Psoas muscle (tissue), 7 donors: ENCODE measurements at regions not wholly inside any gene's neighbourhood (a gene's known extent, or its start where the extent isn't known, plus 50 kb on each side); places are given as distances from the start of the nearest gene placed in this dataset.

Experiments used
- ATAC-seq, 4 donors: fragments of 200-7000 bp; cut with Tn5 transposase; one replicate each; pipeline ENCODE4 v1.9.1; 2020; ENCODE audit warnings: moderate library complexity in 3 of 4, mild to moderate bottlenecking in 2 of 4
- DNase-seq, 2 donors: peaks; one replicate each; pipeline ENCODE4 v3.0.0-alpha.2; 2020
- H3K27ac ChIP-seq: fragments of 200-600 bp; one replicate; pipeline ENCODE4 v1.8.0; 2022
- H3K27me3 ChIP-seq, 3 donors: fragments of 200-600 bp in 1 of 3; one replicate each; pipeline versions ENCODE4 v1.6.1 to v1.8.0; 2013 to 2022; ENCODE audit warnings: low read length in 2 of 3, mild to moderate bottlenecking in 2 of 3, moderate library complexity in 1 of 3; ENCODE audit not compliant: insufficient read depth in 3 of 3
- H3K36me3 ChIP-seq, 2 donors: fragments of 200-600 bp in 1 of 2; one replicate each; pipeline versions ENCODE4 v1.6.1 to v1.8.0; 2013 to 2022; ENCODE audit warnings: low read depth in 1 of 2, mild to moderate bottlenecking in 1 of 2, moderate library complexity in 1 of 2; ENCODE audit not compliant: insufficient read depth in 1 of 2
- H3K4me1 ChIP-seq: fragments of 200-600 bp; one replicate; pipeline ENCODE4 v1.8.0; 2022
- H3K4me3 ChIP-seq: fragments of 200-600 bp; one replicate; pipeline ENCODE4 v1.8.0; 2022; ENCODE audit warnings: mild to moderate bottlenecking
- H3K9me3 ChIP-seq: fragments of 200-600 bp; one replicate; pipeline ENCODE4 v1.8.0; 2022
- WGBS, 3 donors: extraction: QIAGEN DNeasy Blood & Tissue Kit; methylation state at CpG; one replicate each; pipeline versions ENCODE4 v1.1.6 to v1.1.7; 2013; 5-methylcytosine and 5-hydroxymethylcytosine counted together
- intact Hi-C, 2 donors: fragments of 100-400 bp; cut with DNase I; formaldehyde crosslinking; loops; one replicate each; pipeline versions ENCODE4 v1.11.0 to v1.14.2; 2022
- TF ChIP-seq, protein P1 (sequence below): fragments of 200-600 bp; IDR thresholded peaks from one replicate; pipeline ENCODE4 v1.8.0; 2022; ENCODE audit warnings: antibody characterized with exemption
- donor health status: healthy with polysubstance abuse.
- donor health status: DM: no; HTN: no; CAD: no; lungs with moderate emphysema.
- donor health status: Bipolar disorder and iron deficiency.
- donor health status: healthy.
- donor health status: DM: yes; HTN: yes; CAD: no.
- donor health status: DM: no; HTN: no; CAD: no.
- donor health status: DM: yes; HTN: yes; CAD: no.

DNA sequence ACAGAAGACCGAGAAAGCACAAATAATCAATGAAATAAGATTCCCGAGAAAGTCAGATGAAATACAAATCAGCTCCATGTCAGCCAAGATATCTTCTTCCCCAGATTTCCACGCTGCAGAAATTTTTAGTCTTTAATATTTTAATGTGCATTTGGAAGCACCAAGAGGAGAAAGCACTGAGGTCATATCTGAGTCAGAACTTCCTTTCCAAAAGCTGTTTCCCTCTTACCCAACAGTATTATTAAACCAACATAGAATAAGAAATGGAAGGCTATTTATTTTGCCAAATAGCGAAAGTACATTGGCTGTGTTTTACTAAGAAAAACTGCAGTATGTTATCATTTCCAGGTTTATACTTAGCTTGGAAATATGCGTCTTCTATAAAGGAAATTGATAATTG, 772.1 kb upstream of the CDH9 start:
- no peaks in the 10 kb centered on the region for H3K4me1 ChIP-seq
- H3K36me3 ChIP-seq = no peaks in the 10 kb centered on the region
- TF ChIP-seq, protein P1, sequence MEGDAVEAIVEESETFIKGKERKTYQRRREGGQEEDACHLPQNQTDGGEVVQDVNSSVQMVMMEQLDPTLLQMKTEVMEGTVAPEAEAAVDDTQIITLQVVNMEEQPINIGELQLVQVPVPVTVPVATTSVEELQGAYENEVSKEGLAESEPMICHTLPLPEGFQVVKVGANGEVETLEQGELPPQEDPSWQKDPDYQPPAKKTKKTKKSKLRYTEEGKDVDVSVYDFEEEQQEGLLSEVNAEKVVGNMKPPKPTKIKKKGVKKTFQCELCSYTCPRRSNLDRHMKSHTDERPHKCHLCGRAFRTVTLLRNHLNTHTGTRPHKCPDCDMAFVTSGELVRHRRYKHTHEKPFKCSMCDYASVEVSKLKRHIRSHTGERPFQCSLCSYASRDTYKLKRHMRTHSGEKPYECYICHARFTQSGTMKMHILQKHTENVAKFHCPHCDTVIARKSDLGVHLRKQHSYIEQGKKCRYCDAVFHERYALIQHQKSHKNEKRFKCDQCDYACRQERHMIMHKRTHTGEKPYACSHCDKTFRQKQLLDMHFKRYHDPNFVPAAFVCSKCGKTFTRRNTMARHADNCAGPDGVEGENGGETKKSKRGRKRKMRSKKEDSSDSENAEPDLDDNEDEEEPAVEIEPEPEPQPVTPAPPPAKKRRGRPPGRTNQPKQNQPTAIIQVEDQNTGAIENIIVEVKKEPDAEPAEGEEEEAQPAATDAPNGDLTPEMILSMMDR = no peak
- 40 to 45% (median 42%) methylated on average over 5 of the region's 5 CpGs for WGBS, 3 donors
- ATAC-seq (no peak), DNase-seq (no peak)
- H3K27ac ChIP-seq = no peak overlapping the region
- intact Hi-C loops = no loop called here
- no peak overlapping the region for H3K4me3 ChIP-seq
- H3K9me3 ChIP-seq = no peaks in the 10 kb centered on the region
- no peaks in the 10 kb centered on the region for H3K27me3 ChIP-seq

DNA sequence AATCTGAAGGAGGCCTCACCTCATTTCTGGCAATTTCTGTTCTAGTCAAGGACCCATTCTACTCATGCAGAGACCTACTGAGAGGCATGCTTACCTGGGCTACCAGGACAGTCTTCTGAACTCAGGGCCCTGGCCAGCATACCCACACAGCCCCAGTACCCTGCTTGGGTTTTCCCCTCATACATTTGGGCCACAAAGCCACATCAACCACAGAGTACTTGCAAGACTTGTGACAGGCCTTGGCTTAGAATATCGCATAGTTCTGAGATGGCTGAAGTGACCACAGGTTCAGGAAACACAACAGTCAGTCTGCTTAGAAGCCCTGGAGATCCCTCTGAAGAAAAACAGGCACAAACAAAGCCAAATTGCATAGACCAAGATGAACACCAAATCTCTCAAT, 758.8 kb upstream of the CDH9 start:
- ATAC-seq (no peak), DNase-seq (no peak)
- TF ChIP-seq, protein P1 = no peak
- Histone ChIP-seq H3K4me1 (no peaks in the 10 kb centered on the region), H3K27me3 (peaks cover 0 to 2% (median 0%) of the 10 kb centered on the region in 3 donors), H3K9me3 (no peaks in the 10 kb centered on the region), H3K4me3 (no peak overlapping the region), H3K27ac (no peak overlapping the region), H3K36me3 (no peaks in the 10 kb centered on the region)
- intact Hi-C loops = no loop called here
- 95 to 97% (median 96%) methylated on average over 1 of the region's 1 CpG for WGBS, 3 donors

DNA sequence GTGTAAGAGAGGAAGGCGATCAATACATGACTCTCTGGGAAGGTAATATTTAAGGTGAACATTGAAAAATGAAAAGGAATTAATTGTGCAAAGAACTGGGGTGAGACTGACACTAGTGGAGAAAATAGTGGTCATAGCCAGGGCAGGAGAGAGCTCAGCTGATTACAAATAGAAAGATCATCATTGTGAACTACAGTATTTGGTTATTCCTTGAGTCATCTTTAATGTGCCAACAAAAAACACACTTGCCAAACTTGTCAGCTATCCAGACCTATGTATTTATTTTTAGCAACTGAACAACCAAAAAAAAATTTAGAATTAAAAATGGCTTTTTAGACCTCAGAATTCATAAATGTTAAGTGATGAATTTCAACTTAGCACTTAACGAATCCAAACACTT, 749.8 kb upstream of the CDH9 start:
- DNase-seq = no peak
- intact Hi-C loops = no loop called here
- H3K4me3 ChIP-seq = no peak overlapping the region
- no peak overlapping the region for H3K27ac ChIP-seq
- ATAC-seq = no peak
- no peaks in the 10 kb centered on the region for H3K4me1 ChIP-seq
- TF ChIP-seq, protein P1 = no peak
- WGBS, 3 donors = 95 to 96% (median 96%) methylated on average over 2 of the region's 2 CpGs
- peaks cover 4% of the 10 kb centered on the region for H3K9me3 ChIP-seq
- no peaks in the 10 kb centered on the region for H3K27me3 ChIP-seq
- no peaks in the 10 kb centered on the region for H3K36me3 ChIP-seq

DNA sequence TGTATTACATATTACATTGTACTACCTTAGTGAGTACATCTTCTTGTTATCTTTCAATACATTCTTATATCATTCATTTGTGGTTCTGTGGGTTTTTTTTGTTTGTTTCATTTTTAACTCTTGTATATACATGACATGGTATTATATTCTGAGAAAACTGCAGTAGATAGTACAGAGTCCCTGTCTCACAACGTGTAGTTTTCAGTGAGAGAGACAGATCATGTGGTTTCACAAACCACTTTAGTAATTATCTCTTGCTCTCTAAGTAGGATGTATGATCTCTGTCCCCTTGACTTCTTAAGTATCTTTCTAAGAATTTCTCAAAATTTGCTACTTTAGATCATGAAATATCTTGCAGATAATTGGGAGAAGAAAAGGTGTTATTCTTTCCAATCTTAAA, 745.9 kb upstream of the CDH9 start:
- Histone ChIP-seq H3K36me3 (no peaks in the 10 kb centered on the region), H3K4me3 (no peak overlapping the region), H3K4me1 (no peaks in the 10 kb centered on the region), H3K27ac (no peak overlapping the region), H3K9me3 (peaks cover 4% of the 10 kb centered on the region), H3K27me3 (no peaks in the 10 kb centered on the region)
- TF ChIP-seq, protein P1 = no peak
- ATAC-seq = no peak
- no peak for DNase-seq
- 53 to 65% (median 55%) methylated on average over 1 of the region's 1 CpG for WGBS, 3 donors
- intact Hi-C loops = no loop called here

DNA sequence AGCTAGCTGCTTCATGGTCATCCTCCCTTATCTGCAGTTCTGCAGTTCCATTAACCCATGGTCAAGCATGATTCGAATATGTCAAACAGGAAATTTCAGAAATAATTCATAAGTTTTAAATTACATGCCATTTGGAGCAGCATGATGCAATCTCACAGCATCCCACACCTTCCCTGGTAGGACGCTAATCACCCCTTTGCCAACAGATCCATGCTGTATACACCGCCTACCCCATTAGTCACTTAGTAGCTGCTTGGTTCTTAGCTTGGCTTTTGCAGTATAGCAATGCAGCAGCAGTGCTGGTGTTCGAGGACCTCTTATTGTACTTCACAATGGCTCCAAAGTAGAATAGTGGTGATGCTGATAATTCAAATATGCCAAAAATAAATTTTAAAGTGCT, 739.7 kb upstream of the CDH9 start:
- ATAC-seq (no peak), DNase-seq (no peak)
- intact Hi-C loops = no loop called here

More for the DNA sequence above, 739.7 kb upstream of the CDH9 start:
- Histone ChIP-seq H3K27me3 (no peaks in the 10 kb centered on the region), H3K36me3 (no peaks in the 10 kb centered on the region), H3K4me1 (no peaks in the 10 kb centered on the region), H3K27ac (no peak overlapping the region), H3K4me3 (no peak overlapping the region), H3K9me3 (no peaks in the 10 kb centered on the region)
- WGBS, 3 donors = 80 to 86% (median 84%) methylated on average over 4 of the region's 4 CpGs
- TF ChIP-seq, protein P1 = no peak
